Jurkat, Clone E6-1 (cell line): ENCODE measurements at regions not wholly inside any gene's neighbourhood (a gene's known extent, or its start where the extent isn't known, plus 50 kb on each side); places are given as distances from the start of the nearest gene placed in this dataset.

ENCODE experiments used
- DNase-seq: peaks from one replicate; pipeline ENCODE4 v3.0.0-alpha.2; 2011; ENCODE audit warnings: low read depth, low spot score
- H3K4me3 ChIP-seq: 2 replicates; pipeline ENCODE4 v1.5.1; 2011; ENCODE audit warnings: mild to moderate bottlenecking, low read length, control low read depth, moderate library complexity

DNA sequence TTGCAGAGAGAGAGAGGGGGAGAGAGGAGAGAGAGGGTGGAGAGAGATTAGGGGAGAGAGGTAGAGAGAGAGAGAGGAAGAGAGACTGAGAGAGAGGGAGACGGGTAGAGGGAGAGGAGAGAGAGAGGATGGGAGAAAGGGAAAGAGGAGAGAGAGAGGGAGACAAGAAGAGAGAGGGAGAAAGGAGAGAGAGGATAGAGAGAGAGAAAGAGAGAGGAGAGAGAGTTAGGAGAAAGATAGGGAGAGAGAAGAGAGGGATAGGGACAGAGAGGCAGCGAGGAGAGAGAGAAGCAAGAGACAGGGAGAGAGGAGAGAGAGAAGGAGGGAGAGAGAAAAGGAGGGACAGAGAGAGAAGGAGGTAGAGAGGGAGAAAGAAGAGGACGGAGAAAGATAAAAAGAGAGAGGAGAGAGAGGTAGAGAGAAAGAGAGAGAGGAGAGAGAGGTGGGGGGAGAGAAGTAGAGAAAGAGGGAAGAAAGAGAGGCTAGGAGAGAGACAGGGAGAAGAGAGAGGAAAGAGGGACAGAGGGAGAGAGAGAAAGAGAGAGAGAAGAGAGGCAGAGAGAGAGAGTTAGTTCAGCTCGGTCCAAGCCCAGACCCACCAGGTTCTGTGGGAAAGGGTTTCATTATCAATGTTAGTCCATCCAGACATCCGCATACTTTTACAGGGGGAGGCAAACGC is 399.3 kb downstream of the ZSWIM6 start:
- no peak overlapping the region for H3K4me3 ChIP-seq
- DNase-seq, result no peak

DNA sequence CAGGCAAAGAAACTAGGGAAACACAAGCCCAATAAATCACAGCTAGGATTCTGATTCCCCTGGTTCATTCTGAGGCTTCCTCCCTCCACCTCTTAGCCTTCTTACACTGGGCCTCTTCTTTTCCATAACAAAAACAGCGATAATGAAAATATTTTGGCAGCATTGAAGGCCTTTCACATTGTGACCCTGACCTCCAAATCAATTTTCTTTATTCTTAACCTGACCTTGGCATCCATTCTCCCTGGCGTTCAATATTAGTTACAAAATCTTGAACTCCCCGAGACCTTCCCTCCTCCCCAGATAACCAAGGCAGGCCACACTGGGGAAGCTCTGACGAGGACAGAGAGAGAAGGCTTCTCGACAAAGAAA is 399.9 kb downstream of the ZSWIM6 start:
- H3K4me3 ChIP-seq, result no peak overlapping the region

DNA sequence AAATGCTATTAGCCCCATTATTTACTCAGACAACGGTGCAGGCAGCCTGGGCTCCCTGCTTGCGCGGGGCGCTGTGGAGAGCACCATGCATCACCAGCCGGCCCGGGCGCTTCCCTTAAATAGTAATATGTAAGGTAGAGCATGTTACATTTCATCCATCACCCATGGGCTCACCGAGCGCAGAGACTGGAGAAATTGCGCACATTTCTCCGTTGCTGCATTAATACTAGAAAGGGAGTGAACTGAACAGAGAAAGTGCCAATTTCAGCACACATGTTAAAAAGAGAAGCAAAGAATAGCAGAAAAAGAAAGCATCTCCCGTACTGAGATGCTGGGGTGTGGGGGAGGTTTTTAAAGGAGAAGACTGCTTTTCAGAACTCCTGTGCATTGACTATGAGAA is 400.3 kb downstream of the ZSWIM6 start:
- no peak overlapping the region for H3K4me3 ChIP-seq
- DNase-seq, result no peak

More for the DNA sequence above, 399.9 kb downstream of the ZSWIM6 start:
- DNase-seq, result no peak

DNA sequence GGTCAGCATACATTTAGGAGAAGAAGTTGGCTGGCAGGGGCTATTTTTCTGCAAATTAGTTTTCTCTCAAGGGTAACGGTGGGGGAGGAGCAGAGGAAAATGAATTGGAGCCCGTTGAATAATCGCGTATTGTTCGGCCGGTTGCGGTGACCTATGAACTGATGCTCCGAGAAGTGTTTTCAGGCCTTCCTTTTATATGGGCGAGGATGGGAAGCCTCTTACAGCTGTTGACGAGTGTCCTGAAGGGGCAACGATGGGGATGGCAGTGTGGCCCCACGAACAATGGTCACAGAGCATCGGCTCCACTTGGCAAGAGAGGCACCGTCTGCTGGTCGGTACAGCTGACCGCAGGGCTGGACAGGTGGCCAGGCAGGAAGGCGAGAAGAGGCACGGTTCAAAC is 400.7 kb downstream of the ZSWIM6 start:
- no peak overlapping the region for H3K4me3 ChIP-seq
- DNase-seq, result no peak

DNA sequence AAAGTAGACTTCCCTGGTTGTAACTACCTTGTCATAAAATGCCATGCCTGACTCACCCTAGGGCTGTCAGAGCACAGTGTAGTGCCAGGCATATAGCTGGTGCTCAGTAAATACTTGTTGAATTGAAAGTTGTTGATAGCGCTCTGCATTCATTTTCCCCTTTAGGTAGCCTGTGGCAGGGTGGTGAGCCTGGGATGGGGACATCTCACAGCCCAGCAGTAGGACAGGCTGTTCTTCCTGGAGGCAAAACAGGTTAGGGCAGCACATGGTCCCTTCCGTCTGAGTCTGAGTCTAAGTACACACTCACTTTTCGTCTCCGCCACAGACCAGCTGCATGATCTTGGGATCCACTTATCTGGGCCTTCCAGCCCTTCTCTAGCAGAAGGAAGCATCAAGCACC is 401.9 kb downstream of the ZSWIM6 start:
- no peak for DNase-seq
- no peak overlapping the region for H3K4me3 ChIP-seq

DNA sequence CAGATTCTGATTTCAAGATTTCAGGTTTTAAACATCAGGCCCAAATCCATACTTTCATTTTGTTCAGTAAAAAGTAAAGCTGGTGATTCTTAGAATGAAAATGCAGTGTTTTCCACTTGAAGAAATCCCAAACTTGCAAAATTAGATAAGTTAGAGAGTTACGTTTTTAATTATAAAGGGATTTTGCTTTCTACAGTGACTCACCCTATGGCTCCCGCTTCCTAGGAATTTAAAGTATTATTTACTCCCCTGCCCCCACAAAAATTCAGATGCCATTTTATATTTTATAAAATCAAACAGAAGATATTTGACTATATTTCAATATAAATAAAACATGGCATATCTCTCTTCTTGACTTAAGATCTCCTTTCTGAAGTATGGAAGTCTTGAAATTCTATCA is 402.9 kb downstream of the ZSWIM6 start:
- DNase-seq, result no peak
- no peak overlapping the region for H3K4me3 ChIP-seq

DNA sequence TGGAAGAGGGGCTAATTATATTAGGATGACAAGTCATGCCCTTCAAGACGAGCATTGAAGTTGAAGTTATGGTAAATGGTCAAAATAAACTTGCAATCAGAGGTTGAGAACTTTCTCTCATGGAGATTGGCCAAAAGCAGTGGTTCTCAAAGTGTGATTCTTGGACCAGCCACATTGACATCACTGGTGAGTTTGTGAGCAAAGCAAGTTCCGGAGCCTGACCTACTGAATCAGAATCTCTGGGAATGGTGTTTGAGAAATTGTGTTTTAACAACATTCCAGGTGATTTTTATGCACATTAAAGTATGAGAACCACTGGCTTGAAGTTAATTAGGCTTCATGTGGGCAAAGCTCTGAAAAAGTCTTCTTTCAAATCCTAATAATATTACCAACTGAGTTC is 403.5 kb downstream of the ZSWIM6 start:
- no peak for DNase-seq
- no peak overlapping the region for H3K4me3 ChIP-seq

DNA sequence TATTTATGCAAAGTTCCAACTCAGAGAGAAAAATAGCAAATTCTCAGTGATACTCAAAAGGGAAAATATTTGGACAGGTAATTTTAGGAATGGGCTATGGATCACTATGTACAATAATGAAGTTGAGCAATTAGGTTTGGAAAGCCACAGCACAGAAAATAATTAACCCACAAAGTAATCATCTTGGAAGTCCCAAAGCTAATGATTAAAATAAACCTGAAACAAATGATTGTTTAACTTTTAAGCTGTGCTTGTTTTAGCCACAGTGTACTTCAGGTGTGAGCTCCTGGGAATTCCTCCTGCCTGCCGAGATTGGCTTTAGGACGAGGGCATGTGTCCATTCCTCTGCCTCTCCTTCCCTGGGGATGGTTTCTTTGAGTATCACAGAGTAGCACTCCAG is 403.9 kb downstream of the ZSWIM6 start:
- no peak for DNase-seq
- H3K4me3 ChIP-seq, result no peak overlapping the region

DNA sequence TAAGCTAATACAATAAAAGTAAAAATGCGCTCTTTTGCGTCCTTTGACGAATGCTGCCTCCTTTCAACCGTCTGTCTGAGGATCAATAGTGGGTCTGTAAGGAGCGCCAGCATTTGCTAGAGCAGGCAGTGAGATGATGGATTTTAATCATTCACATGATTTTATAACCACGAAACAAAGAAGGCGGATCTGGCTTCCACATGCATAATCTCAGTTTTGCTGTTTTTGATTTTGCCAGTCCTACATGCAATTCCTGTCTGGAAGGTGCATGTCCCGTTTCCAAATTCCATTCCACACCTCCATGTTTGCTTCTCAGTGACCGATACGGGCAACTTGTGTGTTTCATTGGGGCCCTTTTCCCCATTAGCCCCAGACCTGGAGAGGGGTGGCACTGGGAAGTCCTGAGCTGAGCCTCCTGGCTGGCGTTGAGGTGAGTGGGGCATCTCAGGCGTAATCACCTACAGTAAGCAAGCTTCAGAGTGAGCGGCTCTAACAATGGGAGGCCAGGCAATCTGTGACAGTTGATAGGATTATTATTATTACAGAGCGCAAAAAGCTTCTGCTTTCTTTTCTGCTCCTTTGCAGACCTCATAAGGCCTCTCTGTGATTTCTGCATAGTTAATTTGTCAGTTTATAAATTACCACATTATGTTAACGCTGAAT is 405.4 kb downstream of the ZSWIM6 start:
- no peak for DNase-seq
- H3K4me3 ChIP-seq, result no peak overlapping the region

DNA sequence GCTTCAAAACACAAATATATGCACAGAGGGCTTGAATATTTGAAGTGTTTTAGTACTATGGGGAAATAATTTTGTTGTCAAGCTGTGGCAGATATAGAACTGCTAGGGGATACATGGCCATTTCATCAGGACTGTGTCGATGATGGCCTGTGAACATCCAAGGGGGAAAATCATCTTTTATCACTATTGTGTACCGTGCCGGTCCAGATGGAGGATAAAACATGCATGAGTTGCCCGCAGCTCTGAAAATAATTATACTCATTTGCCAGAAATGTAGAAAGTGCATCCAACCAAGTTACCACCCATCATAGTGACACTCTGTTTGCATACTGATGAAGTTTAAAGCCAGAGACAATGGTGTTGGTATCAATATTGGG is 405.9 kb downstream of the ZSWIM6 start:
- no peak for DNase-seq

DNA sequence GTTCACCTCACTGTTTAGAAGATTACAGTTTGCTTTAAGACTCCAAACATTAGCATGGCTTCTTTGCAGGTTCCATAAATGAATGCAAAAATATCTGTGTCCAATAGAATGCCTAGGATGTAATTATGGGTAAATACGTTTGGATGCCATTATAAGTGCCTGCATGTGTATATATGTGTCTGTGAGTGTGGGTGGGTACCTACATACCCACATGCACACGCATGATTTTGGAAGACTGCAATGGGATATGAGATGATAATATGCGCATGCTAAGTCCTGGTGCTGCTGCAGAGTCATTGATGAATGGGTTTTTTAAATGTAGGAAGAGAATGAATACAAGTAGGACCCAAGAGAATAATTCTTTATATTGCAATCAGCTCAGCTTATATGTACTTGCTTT is 406.4 kb downstream of the ZSWIM6 start:
- no peak for DNase-seq
- no peak overlapping the region for H3K4me3 ChIP-seq

More for the DNA sequence above, 405.9 kb downstream of the ZSWIM6 start:
- H3K4me3 ChIP-seq, result no peak overlapping the region

DNA sequence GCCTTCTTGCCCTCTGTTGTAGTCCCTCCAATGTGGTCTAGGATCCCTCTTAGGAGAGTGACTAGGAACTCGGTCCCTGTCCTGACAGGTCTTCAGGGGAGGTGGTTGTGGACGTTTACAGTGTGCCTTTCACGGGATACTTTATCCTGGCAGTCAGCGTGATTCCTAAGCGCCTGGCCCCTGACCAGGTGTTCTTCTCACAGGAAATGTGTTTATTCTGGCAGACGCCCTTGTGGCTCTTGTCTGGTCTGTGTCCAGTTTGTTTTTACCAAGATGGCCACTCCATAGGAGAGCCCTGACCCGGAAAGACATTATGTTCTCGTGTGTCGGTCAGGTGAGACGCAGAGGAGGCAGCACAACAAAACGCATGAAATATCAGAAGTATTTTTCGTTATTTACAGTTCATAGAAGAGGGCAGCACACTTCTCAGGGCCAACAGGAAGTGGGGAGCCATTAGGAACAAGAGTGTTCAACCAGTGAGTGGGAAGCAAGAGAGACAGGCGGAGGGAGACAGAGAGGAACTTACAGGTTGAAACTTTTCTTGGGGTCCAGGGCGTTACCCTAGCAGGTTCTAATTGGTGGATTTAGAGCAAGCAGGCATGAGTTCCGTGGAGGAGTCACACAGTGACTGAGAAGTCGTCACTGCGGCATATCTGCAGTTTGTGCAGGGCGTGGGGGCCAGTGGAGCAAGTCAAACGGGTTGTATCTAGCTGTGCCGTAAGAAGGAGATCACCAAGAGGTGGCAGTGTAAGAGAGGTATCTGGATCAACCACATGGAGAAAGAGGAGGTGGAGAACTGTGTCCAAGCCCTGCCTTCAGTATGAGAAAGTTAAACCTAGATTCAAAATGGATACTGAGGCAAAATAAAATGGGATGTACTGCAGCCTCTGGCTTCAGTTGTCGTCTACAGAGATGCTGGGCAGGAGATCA is 412.9 kb downstream of the ZSWIM6 start:
- no peak overlapping the region for H3K4me3 ChIP-seq
- DNase-seq, result peak; percentile 1

DNA sequence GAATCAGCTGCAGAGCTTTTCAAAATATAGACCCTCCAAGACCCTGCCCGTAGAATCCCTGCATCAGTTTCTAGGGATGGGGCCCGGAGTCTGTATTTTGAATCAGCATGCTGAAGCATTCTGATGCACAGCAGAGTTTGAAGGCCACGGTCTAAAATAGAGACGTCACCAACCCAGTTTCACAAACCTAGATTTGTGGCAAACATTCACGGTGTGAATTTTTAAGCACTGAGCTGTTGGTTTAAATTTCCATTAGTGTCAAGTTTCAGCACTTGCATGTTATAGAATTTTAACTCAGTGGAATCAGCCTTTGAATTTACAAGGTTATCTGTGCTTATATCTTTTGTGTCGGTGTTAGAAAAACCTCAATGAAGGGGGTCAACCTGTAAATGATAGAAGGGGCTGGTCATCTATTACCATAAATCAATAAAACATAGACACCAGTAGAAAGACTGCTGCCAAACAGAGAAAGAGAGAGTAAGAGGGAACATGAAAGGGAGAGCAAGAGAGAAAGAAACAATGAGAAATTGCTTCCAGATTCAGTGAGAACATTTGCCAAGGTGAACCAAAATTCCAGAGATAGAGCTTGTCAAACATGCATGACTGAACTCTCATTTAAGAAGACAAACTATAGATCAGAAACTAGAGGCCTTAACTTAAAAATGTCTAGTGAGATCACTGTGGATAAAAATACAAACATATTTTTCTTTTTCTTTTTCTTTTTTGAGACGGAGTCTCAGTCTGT is 414.9 kb downstream of the ZSWIM6 start:
- no peak for DNase-seq
- no peak overlapping the region for H3K4me3 ChIP-seq

DNA sequence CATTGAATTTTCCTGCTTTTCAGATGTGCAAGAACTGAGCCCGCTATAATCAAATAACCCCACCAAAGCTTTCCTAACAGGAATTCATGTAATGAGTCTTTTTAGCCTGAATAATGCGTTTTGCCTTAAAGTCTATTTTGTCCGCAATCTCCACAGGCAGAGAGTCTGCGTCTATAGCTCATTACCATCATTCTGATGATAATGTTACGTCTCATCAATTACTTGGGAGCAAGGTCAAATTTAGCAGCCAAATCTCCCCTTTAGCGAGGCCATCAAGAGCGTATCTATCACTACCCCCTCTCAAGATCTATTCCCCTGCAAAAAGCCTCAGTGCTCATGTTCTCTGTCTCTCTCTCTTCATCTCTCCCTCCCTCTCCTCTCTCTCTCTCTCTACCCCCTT is 416.1 kb downstream of the ZSWIM6 start:
- no peak overlapping the region for H3K4me3 ChIP-seq
- DNase-seq, result no peak

DNA sequence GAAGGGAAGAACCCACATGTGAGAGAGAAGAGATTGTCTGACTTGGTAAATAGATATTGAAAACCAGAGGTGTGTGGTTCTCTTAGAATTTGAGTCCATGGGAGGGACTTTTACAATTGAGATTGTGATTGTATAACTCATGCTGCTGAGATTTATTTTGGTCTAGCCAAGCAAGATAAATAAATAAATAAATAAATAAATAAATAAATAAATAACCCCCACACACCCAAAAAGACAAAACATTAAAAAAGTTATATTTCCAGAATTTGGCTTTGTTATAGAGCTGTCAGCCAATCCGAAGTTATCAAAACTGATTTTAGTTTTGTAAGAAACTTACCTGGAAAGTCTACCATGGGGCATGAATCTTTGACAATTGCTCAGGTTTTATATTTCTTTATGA is 416.6 kb downstream of the ZSWIM6 start:
- no peak for DNase-seq
- H3K4me3 ChIP-seq, result no peak overlapping the region

DNA sequence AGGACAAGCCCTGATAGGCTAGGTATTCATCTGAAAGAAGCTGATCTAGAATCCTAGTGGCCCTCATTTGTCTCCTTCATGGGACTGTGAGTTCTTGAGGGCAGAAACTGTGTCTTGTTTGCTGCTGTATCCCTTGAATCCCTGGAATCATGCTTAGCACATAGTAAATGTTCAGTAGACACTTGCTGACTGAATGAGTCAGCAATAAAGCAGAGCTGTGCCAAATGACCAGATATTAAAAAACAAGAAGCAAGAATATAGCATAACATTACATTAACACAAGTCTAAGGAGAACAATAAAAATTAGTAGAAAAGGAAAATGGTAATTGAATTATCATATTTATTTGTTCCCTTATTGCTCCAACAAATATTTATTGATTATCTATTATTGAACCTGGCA is 420.5 kb downstream of the ZSWIM6 start:
- H3K4me3 ChIP-seq, result no peak overlapping the region
- no peak for DNase-seq

DNA sequence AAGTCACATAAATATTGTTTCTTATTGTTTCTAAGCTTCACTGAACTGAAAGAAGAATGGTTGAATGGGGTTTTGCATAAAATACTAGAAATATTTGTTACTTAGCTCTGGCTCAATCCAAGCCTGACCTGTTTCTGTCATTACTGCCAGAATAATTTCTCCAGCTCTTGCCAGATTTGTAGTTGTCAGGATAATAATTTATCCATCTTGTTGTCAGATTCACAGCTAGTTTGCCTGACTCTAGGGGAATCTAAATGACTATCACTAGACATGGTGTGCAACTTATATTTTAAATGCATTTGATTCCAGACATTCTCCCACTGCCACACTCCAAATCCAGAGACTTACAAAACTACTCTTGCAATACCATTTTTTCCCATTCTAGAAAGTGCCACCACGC is 422.7 kb downstream of the ZSWIM6 start:
- DNase-seq, result no peak
- H3K4me3 ChIP-seq, result no peak overlapping the region

DNA sequence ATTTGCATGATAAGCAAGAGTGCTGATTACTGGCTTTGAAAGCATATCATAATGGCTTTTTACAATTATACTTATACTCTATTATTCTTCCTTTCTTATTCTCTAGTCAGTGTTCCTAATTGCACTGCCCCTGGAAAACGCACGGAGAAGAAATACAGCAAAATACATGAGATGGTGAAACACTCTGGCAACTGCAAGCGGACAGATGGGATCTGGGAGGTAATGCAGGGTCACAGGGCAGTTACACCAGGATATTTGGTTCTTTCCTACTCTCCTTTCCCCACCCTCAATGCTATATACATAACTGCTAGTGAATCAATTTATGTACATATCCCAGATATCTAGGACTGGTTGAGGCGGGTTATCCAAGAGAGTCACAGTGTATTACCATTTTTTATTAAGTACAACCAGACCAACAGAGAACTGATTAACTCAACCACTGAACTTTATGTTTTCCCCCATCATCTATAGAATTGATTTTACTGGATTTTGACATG is 423.7 kb downstream of the ZSWIM6 start:
- DNase-seq, result no peak

DNA sequence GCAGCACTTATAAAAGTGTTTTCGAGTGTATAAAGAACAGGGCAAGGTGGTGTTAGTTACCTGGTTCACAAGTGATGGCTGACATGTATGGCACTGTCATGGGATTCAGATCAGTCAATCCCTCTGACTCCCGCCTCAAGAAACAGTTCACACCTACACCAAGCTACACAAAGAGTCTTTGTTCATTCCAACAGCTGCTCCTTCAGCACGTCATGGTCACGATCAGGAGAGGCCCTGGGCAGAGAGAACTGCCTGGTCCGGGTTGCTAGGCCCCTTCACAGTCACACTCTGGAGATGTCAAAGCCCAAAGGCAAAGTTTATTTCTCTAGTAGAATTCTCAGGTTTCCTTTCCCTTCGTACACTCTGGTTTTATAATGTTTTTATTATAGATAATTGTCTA is 426.7 kb downstream of the ZSWIM6 start:
- DNase-seq, result no peak
- no peak overlapping the region for H3K4me3 ChIP-seq

More for the DNA sequence above, 423.7 kb downstream of the ZSWIM6 start:
- H3K4me3 ChIP-seq, result no peak overlapping the region
